SK-N-SH (cell line): ENCODE measurements at regions not wholly inside any gene's neighbourhood (a gene's known extent, or its start where the extent isn't known, plus 50 kb on each side); places are given as distances from the start of the nearest gene placed in this dataset.

ENCODE experiments used
- CTCF ChIA-PET: fragments of 300-600, 350-600 bp; formaldehyde crosslinking; extraction: SDS; loops from one replicate; lab custom pipeline; 2021; lab: Yijun Ruan, JAX
- POLR2A ChIA-PET: fragments of 350-600 bp; sonication (Branson Sonifier 250); formaldehyde crosslinking; extraction: SDS; loops from one replicate; lab custom pipeline; 2020; ENCODE audit warnings: antibody characterized with exemption, inconsistent platforms; lab: Yijun Ruan, JAX
- DNase-seq: peaks from one replicate; pipeline ENCODE4 v3.0.0; 2012
- H2AFZ ChIP-seq: fragments of 200-600 bp; sonication (generic); 2 replicates; pipeline ENCODE4 v1.8.1; 2016; ENCODE audit warnings: antibody characterized with exemption, mild to moderate bottlenecking, low read depth
- H3F3A ChIP-seq: fragments of 200-600 bp; sonication (generic); replicated peaks from 2 replicates; pipeline ENCODE3; 2016; ENCODE audit warnings: antibody characterized with exemption, mild to moderate bottlenecking; ENCODE audit not compliant: insufficient read depth
- H3K27ac ChIP-seq, 2 experiments: fragments of 200-500 bp in 1 of 2; fragments of 200-600 bp in 1 of 2; sonication (Bioruptor generic) in 1 of 2; sonication (generic), shearing (Covaris generic) in 1 of 2; 2 replicates each; pipeline versions ENCODE4 v1.5.1 to v1.6.1; 2014 to 2016; ENCODE audit warnings: low read depth in 2 of 2, inconsistent platforms in 1 of 2, low read length in 1 of 2, mild to moderate bottlenecking in 1 of 2, mixed read lengths in 1 of 2
- H3K27me3 ChIP-seq: fragments of 200-600 bp; sonication (generic), shearing (Covaris generic); 2 replicates; pipeline ENCODE4 v1.6.1; 2016; ENCODE audit warnings: mixed run types; ENCODE audit not compliant: insufficient read depth
- H3K36me3 ChIP-seq, 2 experiments: fragments of 200-500 bp in 1 of 2; fragments of 200-600 bp in 1 of 2; sonication (Bioruptor generic) in 1 of 2; sonication (generic) in 1 of 2; replicated peaks in 1 of 2; 2 replicates each; pipeline versions ENCODE3 to v1.5.1; 2014 to 2016; ENCODE audit warnings: low read length in 1 of 2, mild to moderate bottlenecking in 1 of 2; ENCODE audit not compliant: insufficient read depth in 2 of 2, control insufficient read depth in 1 of 2
- H3K4me1 ChIP-seq, 2 experiments: fragments of 200-500 bp in 1 of 2; fragments of 200-600 bp in 1 of 2; sonication (Bioruptor generic) in 1 of 2; sonication (generic), shearing (Covaris generic) in 1 of 2; 2 replicates each; pipeline versions ENCODE4 v1.5.1 to v1.6.1; 2014 to 2016; ENCODE audit warnings: low read depth in 1 of 2, low read length in 1 of 2, mixed run types in 1 of 2; ENCODE audit not compliant: insufficient read depth in 2 of 2, control insufficient read depth in 1 of 2
- H3K4me2 ChIP-seq: fragments of 200-600 bp; sonication (generic), shearing (Covaris generic); 2 replicates; pipeline ENCODE4 v1.6.1; 2017; ENCODE audit warnings: mixed run types
- H3K4me3 ChIP-seq, 2 experiments: fragments of 200-500 bp in 1 of 2; fragments of 200-600 bp in 1 of 2; sonication (Bioruptor generic) in 1 of 2; sonication (generic), shearing (Covaris generic) in 1 of 2; 2 replicates each; pipeline versions ENCODE4 v1.5.1 to v1.8.1; 2014 to 2016; ENCODE audit warnings: low read depth in 2 of 2, inconsistent platforms in 1 of 2, low read length in 1 of 2, mild to moderate bottlenecking in 1 of 2, mixed read lengths in 1 of 2, moderate library complexity in 1 of 2
- H3K79me2 ChIP-seq: fragments of 200-600 bp; sonication (generic); 2 replicates; pipeline ENCODE4 v1.8.1; 2017; ENCODE audit warnings: mild to moderate bottlenecking; ENCODE audit not compliant: insufficient read depth
- H3K9ac ChIP-seq: fragments of 200-600 bp; sonication (generic); 2 replicates; pipeline ENCODE4 v1.6.1; 2017; ENCODE audit warnings: mixed run types
- H3K9me2 ChIP-seq: fragments of 200-600 bp; sonication (generic); 2 replicates; pipeline ENCODE4 v1.6.1; 2017; ENCODE audit warnings: mixed run types
- H3K9me3 ChIP-seq: fragments of 200-600 bp; sonication (generic); 2 replicates; pipeline ENCODE4 v1.6.1; 2017; ENCODE audit warnings: mixed run types, mild to moderate bottlenecking, moderate library complexity
- H4K20me1 ChIP-seq: fragments of 200-600 bp; sonication (generic); 2 replicates; pipeline ENCODE4 v1.6.1; 2017; ENCODE audit warnings: mild to moderate bottlenecking, mixed run types; ENCODE audit not compliant: insufficient read depth
- ELF1 ChIP-seq: IDR thresholded peaks from 2 replicates; pipeline ENCODE4 v1.4.0; 2012
- EZH2phosphoT487 ChIP-seq: fragments of 200-600 bp; sonication (generic); IDR thresholded peaks from 2 replicates; pipeline ENCODE4 v1.6.1; 2017; ENCODE audit warnings: low read depth, mixed run types, mild to moderate bottlenecking, antibody characterized with exemption, moderate library complexity, borderline replicate concordance
- FOSL2 ChIP-seq: IDR thresholded peaks from 2 replicates; pipeline ENCODE4 v1.4.0; 2012; ENCODE audit warnings: low read depth, mild to moderate bottlenecking, moderate library complexity, borderline replicate concordance
- GATA2 ChIP-seq: sonication (generic); formaldehyde crosslinking; IDR thresholded peaks from 2 replicates; pipeline ENCODE4 v1.5.0; 2020; ENCODE audit warnings: mild to moderate bottlenecking, missing genetic modification reagents
- JUND ChIP-seq: IDR thresholded peaks from 2 replicates; pipeline ENCODE4 v1.4.0; 2012
- MEF2A ChIP-seq: IDR thresholded peaks from 2 replicates; pipeline ENCODE4 v1.4.0; 2012; ENCODE audit warnings: low read depth, borderline replicate concordance
- POLR2AphosphoS5 ChIP-seq: IDR thresholded peaks from 2 replicates; pipeline ENCODE4 v1.6.1; 2012; ENCODE audit warnings: low read depth, low read length
- RFX5 ChIP-seq: IDR thresholded peaks from 2 replicates; pipeline ENCODE4 v1.6.1; 2012; ENCODE audit warnings: mild to moderate bottlenecking, improper control_type of control experiment, low read length
- SIN3A ChIP-seq: IDR thresholded peaks from 2 replicates; pipeline ENCODE4 v1.6.1; 2012; ENCODE audit warnings: low read depth, mild to moderate bottlenecking, low read length, moderate library complexity, borderline replicate concordance
- SMC3 ChIP-seq: IDR thresholded peaks from 2 replicates; pipeline ENCODE4 v1.6.1; 2012; ENCODE audit warnings: low read depth, low read length, improper control_type of control experiment
- TAF1 ChIP-seq: IDR thresholded peaks from 2 replicates; pipeline ENCODE4 v1.6.1; 2012; ENCODE audit warnings: low read depth, mild to moderate bottlenecking, low read length, moderate library complexity, borderline replicate concordance
- TCF12 ChIP-seq: IDR thresholded peaks from 2 replicates; pipeline ENCODE4 v1.4.0; 2012
- WGBS: methylation state at CpG from one replicate; pipeline ENCODE4 v1.1.6; 2017; ENCODE audit warnings: low lambda C conversion rate; 5-methylcytosine and 5-hydroxymethylcytosine counted together
- TF ChIP-seq, protein P1 (sequence below): IDR thresholded peaks from 2 replicates; pipeline ENCODE4 v1.4.0; 2012; ENCODE audit warnings: low read depth
- TF ChIP-seq, protein P2 (sequence below): IDR thresholded peaks from 2 replicates; pipeline ENCODE4; 2012
- TF ChIP-seq, protein P3 (sequence below): fragments of 200-600 bp; sonication (generic); IDR thresholded peaks from 2 replicates; pipeline ENCODE4 v1.6.1; 2017; ENCODE audit warnings: antibody characterized with exemption, mild to moderate bottlenecking, moderate library complexity
- TF ChIP-seq, protein P4 (sequence below): IDR thresholded peaks from 2 replicates; pipeline ENCODE4 v1.6.1; 2012; ENCODE audit warnings: mild to moderate bottlenecking, low read depth, low read length, moderate library complexity
- TF ChIP-seq, protein P5 (sequence below): IDR thresholded peaks from 2 replicates; pipeline ENCODE4 v1.4.0; 2012; ENCODE audit warnings: low read depth, borderline replicate concordance

DNA sequence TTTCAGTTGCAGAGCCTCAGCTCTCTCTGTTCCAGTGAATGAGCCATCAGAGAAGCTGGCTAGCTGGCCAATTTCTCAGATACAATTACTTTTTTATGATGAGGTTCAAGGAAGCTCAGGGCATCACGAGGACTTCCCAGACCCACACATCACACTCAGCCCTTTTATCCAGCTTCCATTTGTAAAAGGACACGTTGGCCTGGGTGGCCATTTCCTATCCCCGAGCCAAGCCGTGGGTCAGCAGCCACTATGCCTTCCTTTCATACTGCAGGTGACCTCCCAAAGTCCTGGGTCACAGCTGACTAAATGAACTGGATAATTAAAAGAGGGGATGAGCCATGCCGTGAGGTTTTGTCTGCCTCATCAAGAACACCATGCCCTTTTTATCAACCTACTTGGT, 236.9 kb upstream of the PPARGC1A start:
- Histone ChIP-seq H3K4me3 (no peak overlapping the region), H3K4me1 (no peaks in the 10 kb centered on the region), H3K27ac (no peak overlapping the region), H3K79me2 (no peaks in the 10 kb centered on the region), H3K9me3 (no peaks in the 10 kb centered on the region), H3F3A (no peaks in the 10 kb centered on the region), H4K20me1 (no peaks in the 10 kb centered on the region), H3K9me2 (no peaks in the 10 kb centered on the region), H3K27me3 (no peaks in the 10 kb centered on the region), H3K4me2 (no peak overlapping the region), H3K9ac (no peak overlapping the region), H3K36me3 (no peaks in the 10 kb centered on the region), H2AFZ (no peak overlapping the region)
- TF ChIP-seq, protein P1, sequence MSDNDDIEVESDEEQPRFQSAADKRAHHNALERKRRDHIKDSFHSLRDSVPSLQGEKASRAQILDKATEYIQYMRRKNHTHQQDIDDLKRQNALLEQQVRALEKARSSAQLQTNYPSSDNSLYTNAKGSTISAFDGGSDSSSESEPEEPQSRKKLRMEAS = no peak
- no peak for TF ChIP-seq FOSL2
- TF ChIP-seq SIN3A = no peak
- TF ChIP-seq, protein P2, sequence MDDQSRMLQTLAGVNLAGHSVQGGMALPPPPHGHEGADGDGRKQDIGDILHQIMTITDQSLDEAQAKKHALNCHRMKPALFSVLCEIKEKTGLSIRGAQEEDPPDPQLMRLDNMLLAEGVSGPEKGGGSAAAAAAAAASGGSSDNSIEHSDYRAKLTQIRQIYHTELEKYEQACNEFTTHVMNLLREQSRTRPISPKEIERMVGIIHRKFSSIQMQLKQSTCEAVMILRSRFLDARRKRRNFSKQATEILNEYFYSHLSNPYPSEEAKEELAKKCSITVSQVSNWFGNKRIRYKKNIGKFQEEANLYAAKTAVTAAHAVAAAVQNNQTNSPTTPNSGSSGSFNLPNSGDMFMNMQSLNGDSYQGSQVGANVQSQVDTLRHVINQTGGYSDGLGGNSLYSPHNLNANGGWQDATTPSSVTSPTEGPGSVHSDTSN = no peak
- POLR2A ChIA-PET = no interaction called here
- 8% methylated on average over 5 of the region's 5 CpGs for WGBS
- CTCF ChIA-PET = no interaction called here
- no peak for DNase-seq

DNA sequence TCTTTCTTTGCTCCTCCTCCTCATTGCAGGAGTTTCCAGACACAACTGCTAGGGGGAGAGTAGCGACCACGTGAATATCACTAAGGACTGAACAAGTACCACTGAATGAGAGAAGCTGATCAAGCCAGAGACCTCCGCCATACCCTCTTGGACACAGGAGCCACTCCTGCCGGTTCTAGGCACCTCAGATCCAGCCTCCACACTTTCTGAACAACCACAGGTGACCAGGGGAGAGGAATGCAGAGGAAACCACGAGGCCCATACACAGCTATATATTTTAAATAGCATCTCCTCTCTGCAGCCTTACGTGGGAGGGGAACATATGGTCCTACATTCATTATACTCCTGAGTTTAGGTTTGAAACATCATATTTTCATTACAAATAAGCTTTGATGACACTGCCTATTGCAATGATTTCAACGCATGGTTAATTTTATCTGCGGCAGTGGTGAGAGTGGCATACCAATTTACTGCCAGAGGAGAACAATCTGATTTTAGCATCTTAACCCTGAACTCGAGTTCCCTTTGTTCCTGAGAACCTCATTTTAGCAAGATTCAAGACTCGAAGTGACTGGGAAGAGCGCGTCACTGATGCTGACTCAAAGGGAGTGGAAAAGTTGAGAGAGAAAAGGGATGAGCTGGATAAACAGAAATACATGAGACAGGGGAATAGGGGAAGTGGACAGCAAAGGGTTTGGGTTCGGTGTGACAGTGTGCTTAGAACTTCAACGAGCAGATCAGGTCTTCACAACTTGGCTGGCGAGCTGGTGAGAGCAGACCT, 231.7 kb upstream of the PPARGC1A start:
- POLR2A ChIA-PET = no interaction called here
- TF ChIP-seq, protein P1 = no peak
- TF ChIP-seq MEF2A (no peak), SIN3A (no peak), RFX5 (no peak), FOSL2 (no peak), POLR2AphosphoS5 (no peak), TAF1 (no peak), JUND (no peak), ELF1 (no peak), TCF12 (no peak), EZH2phosphoT487 (no peak), GATA2 (CRISPR knock-in tag) (no peak), SMC3 (no peak; the same call in 1 of the 2 replicates)
- TF ChIP-seq, protein P3, sequence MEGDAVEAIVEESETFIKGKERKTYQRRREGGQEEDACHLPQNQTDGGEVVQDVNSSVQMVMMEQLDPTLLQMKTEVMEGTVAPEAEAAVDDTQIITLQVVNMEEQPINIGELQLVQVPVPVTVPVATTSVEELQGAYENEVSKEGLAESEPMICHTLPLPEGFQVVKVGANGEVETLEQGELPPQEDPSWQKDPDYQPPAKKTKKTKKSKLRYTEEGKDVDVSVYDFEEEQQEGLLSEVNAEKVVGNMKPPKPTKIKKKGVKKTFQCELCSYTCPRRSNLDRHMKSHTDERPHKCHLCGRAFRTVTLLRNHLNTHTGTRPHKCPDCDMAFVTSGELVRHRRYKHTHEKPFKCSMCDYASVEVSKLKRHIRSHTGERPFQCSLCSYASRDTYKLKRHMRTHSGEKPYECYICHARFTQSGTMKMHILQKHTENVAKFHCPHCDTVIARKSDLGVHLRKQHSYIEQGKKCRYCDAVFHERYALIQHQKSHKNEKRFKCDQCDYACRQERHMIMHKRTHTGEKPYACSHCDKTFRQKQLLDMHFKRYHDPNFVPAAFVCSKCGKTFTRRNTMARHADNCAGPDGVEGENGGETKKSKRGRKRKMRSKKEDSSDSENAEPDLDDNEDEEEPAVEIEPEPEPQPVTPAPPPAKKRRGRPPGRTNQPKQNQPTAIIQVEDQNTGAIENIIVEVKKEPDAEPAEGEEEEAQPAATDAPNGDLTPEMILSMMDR = no peak
- TF ChIP-seq, protein P4, sequence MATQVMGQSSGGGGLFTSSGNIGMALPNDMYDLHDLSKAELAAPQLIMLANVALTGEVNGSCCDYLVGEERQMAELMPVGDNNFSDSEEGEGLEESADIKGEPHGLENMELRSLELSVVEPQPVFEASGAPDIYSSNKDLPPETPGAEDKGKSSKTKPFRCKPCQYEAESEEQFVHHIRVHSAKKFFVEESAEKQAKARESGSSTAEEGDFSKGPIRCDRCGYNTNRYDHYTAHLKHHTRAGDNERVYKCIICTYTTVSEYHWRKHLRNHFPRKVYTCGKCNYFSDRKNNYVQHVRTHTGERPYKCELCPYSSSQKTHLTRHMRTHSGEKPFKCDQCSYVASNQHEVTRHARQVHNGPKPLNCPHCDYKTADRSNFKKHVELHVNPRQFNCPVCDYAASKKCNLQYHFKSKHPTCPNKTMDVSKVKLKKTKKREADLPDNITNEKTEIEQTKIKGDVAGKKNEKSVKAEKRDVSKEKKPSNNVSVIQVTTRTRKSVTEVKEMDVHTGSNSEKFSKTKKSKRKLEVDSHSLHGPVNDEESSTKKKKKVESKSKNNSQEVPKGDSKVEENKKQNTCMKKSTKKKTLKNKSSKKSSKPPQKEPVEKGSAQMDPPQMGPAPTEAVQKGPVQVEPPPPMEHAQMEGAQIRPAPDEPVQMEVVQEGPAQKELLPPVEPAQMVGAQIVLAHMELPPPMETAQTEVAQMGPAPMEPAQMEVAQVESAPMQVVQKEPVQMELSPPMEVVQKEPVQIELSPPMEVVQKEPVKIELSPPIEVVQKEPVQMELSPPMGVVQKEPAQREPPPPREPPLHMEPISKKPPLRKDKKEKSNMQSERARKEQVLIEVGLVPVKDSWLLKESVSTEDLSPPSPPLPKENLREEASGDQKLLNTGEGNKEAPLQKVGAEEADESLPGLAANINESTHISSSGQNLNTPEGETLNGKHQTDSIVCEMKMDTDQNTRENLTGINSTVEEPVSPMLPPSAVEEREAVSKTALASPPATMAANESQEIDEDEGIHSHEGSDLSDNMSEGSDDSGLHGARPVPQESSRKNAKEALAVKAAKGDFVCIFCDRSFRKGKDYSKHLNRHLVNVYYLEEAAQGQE = no peak
- TF ChIP-seq, protein P2 = no peak
- TF ChIP-seq, protein P5, sequence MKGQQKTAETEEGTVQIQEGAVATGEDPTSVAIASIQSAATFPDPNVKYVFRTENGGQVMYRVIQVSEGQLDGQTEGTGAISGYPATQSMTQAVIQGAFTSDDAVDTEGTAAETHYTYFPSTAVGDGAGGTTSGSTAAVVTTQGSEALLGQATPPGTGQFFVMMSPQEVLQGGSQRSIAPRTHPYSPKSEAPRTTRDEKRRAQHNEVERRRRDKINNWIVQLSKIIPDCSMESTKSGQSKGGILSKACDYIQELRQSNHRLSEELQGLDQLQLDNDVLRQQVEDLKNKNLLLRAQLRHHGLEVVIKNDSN = no peak

More for the DNA sequence above, 231.7 kb upstream of the PPARGC1A start:
- Histone ChIP-seq H3K27ac (no peak overlapping the region), H3K9ac (no peak overlapping the region), H3K27me3 (no peaks in the 10 kb centered on the region), H3K9me3 (no peaks in the 10 kb centered on the region), H3K79me2 (no peaks in the 10 kb centered on the region), H3K4me1 (no peaks in the 10 kb centered on the region), H3K36me3 (no peaks in the 10 kb centered on the region), H2AFZ (no peak overlapping the region), H3F3A (no peaks in the 10 kb centered on the region), H3K9me2 (no peaks in the 10 kb centered on the region), H3K4me3 (no peak overlapping the region), H3K4me2 (no peak overlapping the region), H4K20me1 (no peaks in the 10 kb centered on the region)
- no peak for DNase-seq
- 20% methylated on average over 15 of the region's 15 CpGs for WGBS
- CTCF ChIA-PET = no interaction called here
